ENCODE measurements at regions not wholly inside any gene's neighbourhood (a gene's known extent, or its start where the extent isn't known, plus 50 kb on each side); places are given as distances from the start of the nearest gene placed in this dataset.
A peak's percentile ranks its signal among the peaks of the same experiment; 100 is the strongest.

GRCh38 chr7:13532028-13532753 lies 457.3 kb downstream of the ETV1 start:
- no peaks in the 10 kb centered on the region; the same call in 1 of the 2 replicates for H3K9me2 ChIP-seq (replicated peaks; ENCODE audit: insufficient read depth, low read length)
- H3K4me2 ChIP-seq (ENCODE audit: low read depth, low read length, poor library complexity, severe bottlenecking) = no peak overlapping the region
- H3K9me3 ChIP-seq (ENCODE audit: low read length) = no peaks in the 10 kb centered on the region

DNA sequence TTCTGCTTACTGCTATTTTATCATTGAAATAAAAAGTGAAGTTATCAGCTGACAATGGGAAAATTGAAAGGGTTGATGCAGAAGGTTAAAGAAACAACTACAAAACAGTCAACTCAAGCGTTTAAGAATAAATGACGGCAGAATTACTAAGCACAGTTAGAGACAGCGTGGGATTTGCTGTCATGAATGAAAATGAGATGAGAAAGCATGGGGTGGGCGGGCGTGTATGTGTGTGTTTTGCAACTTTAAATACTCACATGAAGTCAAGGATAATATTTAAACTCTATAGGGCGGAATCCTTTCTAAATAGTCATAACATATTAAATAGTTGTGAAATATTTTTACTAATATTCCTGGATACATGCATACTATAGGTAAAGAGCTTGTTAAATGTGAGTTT lies 450.8 kb downstream of the ETV1 start:
- Histone ChIP-seq H2AFZ (ENCODE audit: low read length) (no peak overlapping the region), H3K79me2 (ENCODE audit: low read length) (no peaks in the 10 kb centered on the region), H3K27me3 (ENCODE audit: low read length) (no peaks in the 10 kb centered on the region), H3K4me1 (ENCODE audit: low read length) (0 out of 2 replicates have a peak, but pooled peaks cover 2% of the 10 kb centered on the region), H3K27ac (ENCODE audit: low read length) (no peak overlapping the region), H4K20me1 (ENCODE audit: insufficient read depth, low read depth, low read length) (no peaks in the 10 kb centered on the region), H3K9ac (ENCODE audit: low read length) (no peak overlapping the region), H3K9me2 (replicated peaks; ENCODE audit: insufficient read depth, low read length) (no peaks in the 10 kb centered on the region), H3K4me3 (ENCODE audit: low read length) (no peak overlapping the region), H3K9me3 (ENCODE audit: low read length) (no peaks in the 10 kb centered on the region), H3K36me3 (ENCODE audit: insufficient read depth, low read length) (no peaks in the 10 kb centered on the region), H3K4me2 (ENCODE audit: low read depth, low read length, poor library complexity, severe bottlenecking) (no peak overlapping the region)
- DNase-seq = no peak

More at GRCh38 chr7:13532028-13532753, 457.3 kb downstream of the ETV1 start:
- Histone ChIP-seq H3K36me3 (ENCODE audit: insufficient read depth, low read length) (no peaks in the 10 kb centered on the region), H3K9ac (ENCODE audit: low read length) (no peak overlapping the region), H3K27ac (ENCODE audit: low read length) (no peak overlapping the region), H3K4me3 (ENCODE audit: low read length) (no peak overlapping the region), H3K27me3 (ENCODE audit: low read length) (no peaks in the 10 kb centered on the region), H2AFZ (ENCODE audit: low read length) (no peak overlapping the region), H3K4me1 (ENCODE audit: low read length) (peaks cover 17% of the 10 kb centered on the region), H3K79me2 (ENCODE audit: low read length) (no peaks in the 10 kb centered on the region), H4K20me1 (ENCODE audit: insufficient read depth, low read depth, low read length) (no peaks in the 10 kb centered on the region)
- peak; percentile 65 for DNase-seq

DNA sequence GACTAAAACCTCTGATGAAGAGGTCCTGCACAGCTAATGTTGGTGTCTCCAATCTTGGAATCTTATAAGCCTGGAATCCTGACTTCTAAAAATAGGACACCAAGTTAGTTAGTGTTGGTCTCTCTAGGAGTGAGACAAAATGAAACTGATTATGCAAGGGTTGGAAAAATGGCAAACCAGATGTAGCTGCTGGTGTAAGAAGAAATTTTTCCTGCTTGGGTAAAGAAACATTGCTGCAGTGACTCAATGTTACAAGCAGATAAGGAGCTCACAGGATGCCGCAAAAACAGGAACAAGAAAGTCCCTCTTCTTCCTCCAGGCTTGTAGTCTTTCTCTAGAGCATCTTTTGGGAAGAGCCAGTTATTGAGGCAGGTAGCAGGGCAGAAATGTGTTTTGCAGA lies 449.0 kb downstream of the ETV1 start:
- Histone ChIP-seq H3K36me3 (ENCODE audit: insufficient read depth, low read length) (no peaks in the 10 kb centered on the region), H4K20me1 (ENCODE audit: insufficient read depth, low read depth, low read length) (no peaks in the 10 kb centered on the region), H3K9me2 (replicated peaks; ENCODE audit: insufficient read depth, low read length) (no peaks in the 10 kb centered on the region), H3K4me2 (ENCODE audit: low read depth, low read length, poor library complexity, severe bottlenecking) (no peak overlapping the region), H3K9me3 (ENCODE audit: low read length) (no peaks in the 10 kb centered on the region), H3K79me2 (ENCODE audit: low read length) (no peaks in the 10 kb centered on the region), H3K27ac (ENCODE audit: low read length) (no peak overlapping the region), H3K4me1 (ENCODE audit: low read length) (no peaks in the 10 kb centered on the region), H3K27me3 (ENCODE audit: low read length) (no peaks in the 10 kb centered on the region), H2AFZ (ENCODE audit: low read length) (no peak overlapping the region), H3K9ac (ENCODE audit: low read length) (no peak overlapping the region), H3K4me3 (ENCODE audit: low read length) (no peak overlapping the region)
- DNase-seq = no peak

DNA sequence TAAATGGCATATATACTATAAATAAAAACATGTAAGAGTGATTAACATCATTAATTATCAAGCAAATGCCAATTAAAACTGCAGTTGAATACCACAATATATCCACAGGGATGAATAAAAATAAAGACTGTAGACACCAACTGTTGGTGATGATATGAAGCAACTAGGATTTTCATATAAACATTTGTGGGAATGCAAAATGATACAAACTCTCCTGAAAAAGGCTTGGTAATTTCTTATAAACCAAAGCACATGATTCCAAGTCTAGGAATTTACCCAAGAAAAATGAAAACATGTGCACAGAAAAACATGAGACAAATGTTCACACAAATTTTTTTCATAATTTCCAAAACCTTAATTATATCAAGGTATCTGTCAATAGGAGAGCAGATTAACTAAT lies 448.1 kb downstream of the ETV1 start:
- H4K20me1 ChIP-seq (ENCODE audit: insufficient read depth, low read depth, low read length) = no peaks in the 10 kb centered on the region
- H3K9ac ChIP-seq (ENCODE audit: low read length) = no peak overlapping the region
- no peak overlapping the region for H3K4me2 ChIP-seq (ENCODE audit: low read depth, low read length, poor library complexity, severe bottlenecking)
- H3K27ac ChIP-seq (ENCODE audit: low read length) = no peak overlapping the region
- no peaks in the 10 kb centered on the region for H3K9me3 ChIP-seq (ENCODE audit: low read length)
- no peaks in the 10 kb centered on the region for H3K79me2 ChIP-seq (ENCODE audit: low read length)
- H3K4me1 ChIP-seq (ENCODE audit: low read length) = no peaks in the 10 kb centered on the region
- H3K9me2 ChIP-seq (replicated peaks; ENCODE audit: insufficient read depth, low read length) = no peaks in the 10 kb centered on the region
- H2AFZ ChIP-seq (ENCODE audit: low read length) = no peak overlapping the region
- no peak for DNase-seq
- no peaks in the 10 kb centered on the region for H3K27me3 ChIP-seq (ENCODE audit: low read length)
- H3K36me3 ChIP-seq (ENCODE audit: insufficient read depth, low read length) = no peaks in the 10 kb centered on the region
- H3K4me3 ChIP-seq (ENCODE audit: low read length) = no peak overlapping the region

- Histone ChIP-seq H3K4me3 (ENCODE audit: low read length) (no peak overlapping the region), H2AFZ (ENCODE audit: low read length) (no peak overlapping the region), H3K4me1 (ENCODE audit: low read length) (no peaks in the 10 kb centered on the region), H3K9me3 (ENCODE audit: low read length) (no peaks in the 10 kb centered on the region), H3K36me3 (ENCODE audit: insufficient read depth, low read length) (no peaks in the 10 kb centered on the region), H3K27me3 (ENCODE audit: low read length) (no peaks in the 10 kb centered on the region), H3K4me2 (ENCODE audit: low read depth, low read length, poor library complexity, severe bottlenecking) (no peak overlapping the region), H4K20me1 (ENCODE audit: insufficient read depth, low read depth, low read length) (no peaks in the 10 kb centered on the region), H3K9me2 (replicated peaks; ENCODE audit: insufficient read depth, low read length) (no peaks in the 10 kb centered on the region), H3K9ac (ENCODE audit: low read length) (no peak overlapping the region), H3K79me2 (ENCODE audit: low read length) (no peaks in the 10 kb centered on the region), H3K27ac (ENCODE audit: low read length) (no peak overlapping the region)
- no peak for DNase-seq
These were observed 447.0 kb downstream of the ETV1 start for GRCh38 chr7:13542451-13542850.

DNA sequence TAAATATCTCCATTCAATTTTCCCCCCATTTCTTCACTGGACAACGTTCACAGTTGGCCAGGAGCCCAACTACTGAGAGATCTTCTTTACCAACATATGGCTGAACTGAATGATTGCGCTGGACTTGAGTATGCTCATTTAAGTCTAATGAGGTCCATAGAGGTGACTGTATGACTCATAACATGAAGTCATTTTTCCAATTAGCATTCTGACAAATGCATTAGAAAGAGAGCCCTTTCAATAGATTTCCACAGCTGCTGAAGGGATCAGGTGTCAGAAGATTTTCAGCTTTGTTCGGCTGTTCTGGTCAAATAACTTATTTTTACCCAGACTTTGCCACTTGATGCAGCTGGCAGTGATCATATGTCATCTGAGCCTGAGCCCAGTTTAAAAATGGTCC lies 438.0 kb downstream of the ETV1 start:
- H3K27ac ChIP-seq (ENCODE audit: low read length) = peak overlapping the region; percentile 44; the same call in 1 of the 2 replicates
- H3K9me3 ChIP-seq (ENCODE audit: low read length) = no peaks in the 10 kb centered on the region
- no peaks in the 10 kb centered on the region for H3K36me3 ChIP-seq (ENCODE audit: insufficient read depth, low read length)
- H4K20me1 ChIP-seq (ENCODE audit: insufficient read depth, low read depth, low read length) = no peaks in the 10 kb centered on the region
- no peak overlapping the region for H2AFZ ChIP-seq (ENCODE audit: low read length)
- H3K4me1 ChIP-seq (ENCODE audit: low read length) = peaks cover 22% of the 10 kb centered on the region
- H3K4me2 ChIP-seq (ENCODE audit: low read depth, low read length, poor library complexity, severe bottlenecking) = no peak overlapping the region
- H3K79me2 ChIP-seq (ENCODE audit: low read length) = no peaks in the 10 kb centered on the region
- H3K9ac ChIP-seq (ENCODE audit: low read length) = no peak overlapping the region
- no peaks in the 10 kb centered on the region for H3K27me3 ChIP-seq (ENCODE audit: low read length)
- no peaks in the 10 kb centered on the region for H3K9me2 ChIP-seq (replicated peaks; ENCODE audit: insufficient read depth, low read length)
- peak; percentile 56 for DNase-seq
- H3K4me3 ChIP-seq (ENCODE audit: low read length) = no peak overlapping the region

- Histone ChIP-seq H3K4me3 (ENCODE audit: low read length) (no peak overlapping the region), H3K4me2 (ENCODE audit: low read depth, low read length, poor library complexity, severe bottlenecking) (no peak overlapping the region), H4K20me1 (ENCODE audit: insufficient read depth, low read depth, low read length) (no peaks in the 10 kb centered on the region), H3K9me3 (ENCODE audit: low read length) (no peaks in the 10 kb centered on the region), H3K27me3 (ENCODE audit: low read length) (no peaks in the 10 kb centered on the region), H2AFZ (ENCODE audit: low read length) (no peak overlapping the region), H3K27ac (ENCODE audit: low read length) (no peak overlapping the region), H3K9ac (ENCODE audit: low read length) (no peak overlapping the region), H3K4me1 (ENCODE audit: low read length) (peaks cover 24% of the 10 kb centered on the region), H3K9me2 (replicated peaks; ENCODE audit: insufficient read depth, low read length) (no peaks in the 10 kb centered on the region), H3K36me3 (ENCODE audit: insufficient read depth, low read length) (no peaks in the 10 kb centered on the region), H3K79me2 (ENCODE audit: low read length) (no peaks in the 10 kb centered on the region)
- DNase-seq = no peak
These were observed 429.0 kb downstream of the ETV1 start for GRCh38 chr7:13560441-13560840.

DNA sequence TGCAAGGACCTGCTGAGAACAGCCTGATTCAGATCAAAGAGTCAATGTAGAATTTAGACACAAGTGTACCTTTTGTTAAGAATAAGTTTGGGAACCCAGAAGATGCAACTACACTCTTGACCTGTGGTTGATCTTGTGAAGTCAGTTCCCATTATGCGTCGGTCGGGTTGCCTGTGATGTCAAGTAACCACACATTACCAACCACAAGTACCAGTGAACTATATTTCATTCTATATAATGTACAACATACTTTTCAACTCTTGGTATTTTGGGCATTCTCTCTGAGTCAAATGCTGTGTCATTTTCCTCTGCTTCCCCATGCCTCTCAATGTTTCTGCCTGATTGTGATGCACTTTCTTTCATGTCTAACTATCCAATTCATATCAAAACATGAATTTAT lies 426.2 kb downstream of the ETV1 start:
- H3K9ac ChIP-seq (ENCODE audit: low read length) = no peak overlapping the region
- no peaks in the 10 kb centered on the region for H3K27me3 ChIP-seq (ENCODE audit: low read length)
- H3K4me1 ChIP-seq (ENCODE audit: low read length) = peaks cover 12% of the 10 kb centered on the region
- no peaks in the 10 kb centered on the region for H4K20me1 ChIP-seq (ENCODE audit: insufficient read depth, low read depth, low read length)
- no peaks in the 10 kb centered on the region for H3K36me3 ChIP-seq (ENCODE audit: insufficient read depth, low read length)
- H2AFZ ChIP-seq (ENCODE audit: low read length) = no peak overlapping the region
- no peaks in the 10 kb centered on the region for H3K9me2 ChIP-seq (replicated peaks; ENCODE audit: insufficient read depth, low read length)
- no peak overlapping the region for H3K4me2 ChIP-seq (ENCODE audit: low read depth, low read length, poor library complexity, severe bottlenecking)
- H3K4me3 ChIP-seq (ENCODE audit: low read length) = no peak overlapping the region
- DNase-seq = no peak
- no peak overlapping the region for H3K27ac ChIP-seq (ENCODE audit: low read length)
- no peaks in the 10 kb centered on the region for H3K9me3 ChIP-seq (ENCODE audit: low read length)
- H3K79me2 ChIP-seq (ENCODE audit: low read length) = no peaks in the 10 kb centered on the region
